ENCODE measurements at regions not wholly inside any gene's neighbourhood (a gene's known extent, or its start where the extent isn't known, plus 50 kb on each side); places are given as distances from the start of the nearest gene placed in this dataset.

DNA sequence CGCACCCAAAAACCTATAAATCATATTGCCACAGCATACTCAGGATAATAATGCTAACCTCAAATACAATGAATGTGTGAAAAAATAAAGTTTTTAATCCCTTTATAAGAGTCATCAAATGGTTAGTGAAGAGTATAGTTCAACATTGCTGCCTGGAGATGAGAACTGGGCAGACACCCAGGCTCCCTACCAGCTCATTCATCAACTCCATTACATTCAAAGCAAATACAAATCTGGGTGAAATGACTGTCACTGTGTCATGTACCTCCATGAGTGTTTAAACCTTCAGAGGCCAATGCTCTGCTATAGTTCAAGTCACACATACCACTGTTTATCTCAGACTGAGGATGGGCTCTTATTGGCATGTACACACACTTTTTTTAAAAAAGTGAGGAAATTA, 167.2 kb upstream of the KCNMB2 start:
- no peak overlapping the region for H3K4me3 Mint-ChIP-seq
- peaks cover 13% of the 10 kb centered on the region for H3K4me1 Mint-ChIP-seq
- no peak overlapping the region for H3K27ac Mint-ChIP-seq
- peaks cover 39% of the 10 kb centered on the region for H3K36me3 Mint-ChIP-seq (ENCODE audit: low read depth)
- no peak for DNase-seq
- no peak for TF ChIP-seq CTCF (IDR thresholded peaks at IDR 0.05)
- H3K27me3 Mint-ChIP-seq (ENCODE audit: low read depth, poor library complexity): no peaks in the 10 kb centered on the region
- H3K9me3 Mint-ChIP-seq: peaks cover 57% of the 10 kb centered on the region

DNA sequence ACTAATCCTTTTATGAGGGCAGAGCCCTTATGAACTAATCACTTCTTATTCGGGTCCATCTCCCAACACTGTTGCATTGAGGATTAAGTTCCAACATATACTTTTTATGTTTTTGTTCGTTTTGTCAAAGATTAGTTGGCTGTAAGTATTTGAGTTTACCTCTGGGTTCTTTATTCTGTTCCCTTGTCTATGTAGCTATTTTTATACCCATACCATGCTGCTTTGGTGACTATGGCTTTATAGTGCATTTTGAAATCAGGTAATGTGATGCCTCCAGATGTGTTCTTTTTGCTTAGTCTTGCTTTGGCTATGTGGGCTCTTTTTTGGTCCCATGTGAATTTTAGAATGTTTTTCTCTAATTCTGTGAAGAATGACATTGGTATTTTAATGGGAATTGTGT, 166.4 kb upstream of the KCNMB2 start:
- TF ChIP-seq CTCF (IDR thresholded peaks at IDR 0.05): no peak
- Mint-ChIP-seq H3K36me3 (ENCODE audit: low read depth) (peaks cover 30% of the 10 kb centered on the region), H3K4me1 (peaks cover 13% of the 10 kb centered on the region), H3K27me3 (ENCODE audit: low read depth, poor library complexity) (no peaks in the 10 kb centered on the region), H3K27ac (no peak overlapping the region), H3K9me3 (peaks cover 49% of the 10 kb centered on the region), H3K4me3 (no peak overlapping the region)
- DNase-seq: no peak

DNA sequence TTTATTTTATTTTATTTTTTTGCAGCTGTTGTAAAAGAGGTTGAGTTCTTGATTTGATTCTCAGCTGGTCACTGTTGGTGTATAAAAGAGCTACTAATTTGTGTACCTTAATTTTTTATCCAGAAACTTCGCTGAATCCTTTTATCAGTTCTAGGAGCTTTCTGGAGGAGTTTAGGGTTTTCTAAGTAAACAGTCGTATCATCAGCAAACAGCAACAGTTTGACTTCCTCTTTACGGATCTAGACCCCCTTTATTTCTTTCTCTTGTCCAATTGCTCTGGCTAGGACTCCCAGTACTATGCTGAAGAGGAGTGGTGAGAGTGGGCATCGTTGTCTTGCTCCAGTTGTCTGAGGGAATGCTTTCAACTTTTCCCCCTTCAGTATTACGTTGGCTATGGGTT, 165.8 kb upstream of the KCNMB2 start:
- no peak for TF ChIP-seq CTCF (IDR thresholded peaks at IDR 0.05)
- Mint-ChIP-seq H3K27me3 (ENCODE audit: low read depth, poor library complexity) (no peaks in the 10 kb centered on the region), H3K27ac (no peak overlapping the region), H3K4me1 (peaks cover 13% of the 10 kb centered on the region), H3K4me3 (no peak overlapping the region), H3K9me3 (peaks cover 43% of the 10 kb centered on the region), H3K36me3 (ENCODE audit: low read depth) (peaks cover 25% of the 10 kb centered on the region)
- DNase-seq: no peak

DNA sequence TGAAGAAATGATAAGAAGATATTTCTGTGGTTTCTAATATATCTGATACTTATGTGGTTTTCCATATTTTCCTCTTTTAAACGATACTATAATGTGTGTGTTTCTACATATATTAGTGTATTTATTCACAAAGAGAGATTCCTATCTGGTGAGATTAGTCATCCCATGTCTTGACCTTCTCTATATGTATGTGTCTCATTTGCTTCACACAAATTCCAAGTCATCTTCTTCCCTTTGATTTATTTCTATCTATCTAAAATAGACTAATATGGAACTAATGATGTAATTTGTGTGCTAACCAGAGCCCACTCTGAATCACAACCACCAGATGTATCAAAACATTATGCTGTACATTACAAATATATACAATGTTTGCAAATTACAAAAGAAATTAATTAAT, 154.7 kb upstream of the KCNMB2 start:
- Mint-ChIP-seq H3K36me3 (ENCODE audit: low read depth) (peaks cover 18% of the 10 kb centered on the region), H3K27me3 (ENCODE audit: low read depth, poor library complexity) (peaks cover 1% of the 10 kb centered on the region), H3K4me3 (no peak overlapping the region), H3K27ac (no peak overlapping the region), H3K9me3 (peaks cover 10% of the 10 kb centered on the region), H3K4me1 (peaks cover 25% of the 10 kb centered on the region)
- no peak for TF ChIP-seq CTCF (IDR thresholded peaks at IDR 0.05)
- DNase-seq: no peak

GRCh38 chr3:178381971-178382448, 154.2 kb upstream of the KCNMB2 start:
- Mint-ChIP-seq H3K27me3 (ENCODE audit: low read depth, poor library complexity) (no peaks in the 10 kb centered on the region), H3K9me3 (peaks cover 10% of the 10 kb centered on the region), H3K4me1 (peaks cover 29% of the 10 kb centered on the region), H3K4me3 (no peak overlapping the region), H3K36me3 (ENCODE audit: low read depth) (peaks cover 18% of the 10 kb centered on the region), H3K27ac (no peak overlapping the region)
- no peak for TF ChIP-seq CTCF (IDR thresholded peaks at IDR 0.05)
- DNase-seq: no peak

DNA sequence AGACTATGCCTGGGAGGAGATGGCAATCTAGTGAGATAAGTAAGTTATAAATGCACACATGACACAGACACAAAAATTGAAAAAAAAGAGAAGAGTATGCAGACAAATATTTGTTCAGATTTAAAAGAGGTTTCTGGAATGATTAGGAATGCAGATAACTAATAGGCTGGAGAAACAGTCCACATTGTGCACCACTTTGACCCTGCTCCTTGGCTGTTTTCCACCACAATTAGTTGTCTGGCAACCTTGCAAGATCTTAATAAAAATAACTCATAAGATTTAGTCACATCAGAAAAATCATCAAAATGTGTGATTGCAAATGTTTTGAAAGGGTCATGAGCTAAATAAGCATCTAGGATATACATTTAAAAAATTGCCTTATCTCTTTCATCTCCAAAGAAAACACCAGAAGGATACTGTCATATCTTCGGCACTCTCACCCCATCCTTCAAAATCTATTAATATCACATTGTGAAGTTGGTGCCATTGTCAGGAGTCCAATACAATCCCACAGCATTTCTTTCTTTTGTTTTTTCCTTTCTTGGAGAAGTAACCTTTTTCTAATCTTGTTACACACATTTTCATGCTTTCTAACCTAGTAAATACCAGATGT, 153.7 kb upstream of the KCNMB2 start:
- peaks cover 18% of the 10 kb centered on the region for H3K36me3 Mint-ChIP-seq (ENCODE audit: low read depth)
- no peak for DNase-seq
- no peak overlapping the region for H3K4me3 Mint-ChIP-seq
- H3K9me3 Mint-ChIP-seq: peaks cover 10% of the 10 kb centered on the region
- no peak for TF ChIP-seq CTCF (IDR thresholded peaks at IDR 0.05)
- no peaks in the 10 kb centered on the region for H3K27me3 Mint-ChIP-seq (ENCODE audit: low read depth, poor library complexity)
- no peak overlapping the region for H3K27ac Mint-ChIP-seq
- peaks cover 31% of the 10 kb centered on the region for H3K4me1 Mint-ChIP-seq
